HEK293 (cell line): ENCODE measurements at regions not wholly inside any gene's neighbourhood (a gene's known extent, or its start where the extent isn't known, plus 50 kb on each side); places are given as distances from the start of the nearest gene placed in this dataset.

ENCODE experiments used
- CTCF ChIP-seq: fragments of 450-650 bp; formaldehyde crosslinking; IDR thresholded peaks from 2 replicates; pipeline ENCODE4 v1.5.1; 2016; ENCODE audit warnings: missing biosample characterization, missing genetic modification characterization
- GLI4 ChIP-seq: fragments of 450-650 bp; formaldehyde crosslinking; IDR thresholded peaks from 2 replicates; pipeline ENCODE4 v1.5.1; 2016; ENCODE audit warnings: missing biosample characterization, missing genetic modification characterization
- OSR2 ChIP-seq: fragments of 450-650 bp; formaldehyde crosslinking; IDR thresholded peaks from 2 replicates; pipeline ENCODE4 v1.5.1; 2016; ENCODE audit warnings: missing biosample characterization, missing genetic modification characterization
- REST ChIP-seq: fragments of 450-650 bp; formaldehyde crosslinking; IDR thresholded peaks from 2 replicates; pipeline ENCODE4 v1.5.1; 2016; ENCODE audit warnings: missing biosample characterization, missing genetic modification characterization
- SALL2 ChIP-seq: fragments of 450-650 bp; formaldehyde crosslinking; IDR thresholded peaks from 2 replicates; pipeline ENCODE4 v1.5.0; 2017; ENCODE audit warnings: missing biosample characterization, mild to moderate bottlenecking, missing genetic modification characterization, borderline replicate concordance
- SP2 ChIP-seq: fragments of 450-650 bp; formaldehyde crosslinking; IDR thresholded peaks from 2 replicates; pipeline ENCODE4 v1.5.1; 2016; ENCODE audit warnings: missing biosample characterization, missing genetic modification characterization
- ZBTB7A ChIP-seq: fragments of 450-650 bp; formaldehyde crosslinking; IDR thresholded peaks from 2 replicates; pipeline ENCODE4 v1.5.1; 2016; ENCODE audit warnings: low read depth, missing biosample characterization, missing genetic modification characterization
- ZNF423 ChIP-seq: fragments of 450-650 bp; formaldehyde crosslinking; IDR thresholded peaks from 2 replicates; pipeline ENCODE4 v1.5.1; 2016; ENCODE audit warnings: missing biosample characterization, missing genetic modification characterization
- ZNF571 ChIP-seq: fragments of 450-650 bp; formaldehyde crosslinking; IDR thresholded peaks from 2 replicates; pipeline ENCODE4 v1.5.0; 2017; ENCODE audit warnings: missing biosample characterization, missing genetic modification characterization

GRCh38 chr7:84532196-84532595 lies 337.6 kb upstream of the SEMA3A start:
- TF ChIP-seq ZBTB7A (no peak), SALL2 (tag by site-specific recombination) (no peak), CTCF (tag by site-specific recombination) (no peak), ZNF571 (tag by site-specific recombination) (no peak), REST (tag by site-specific recombination) (no peak), ZNF423 (tag by site-specific recombination) (no peak), SP2 (tag by site-specific recombination) (no peak), GLI4 (no peak), OSR2 (tag by site-specific recombination) (no peak)
